CD4-positive, alpha-beta T cell treated with Interleukin-12 subunit alpha and Interleukin-12 subunit beta, for 1 hour (primary cell): ENCODE measurements at regions not wholly inside any gene's neighbourhood (a gene's known extent, or its start where the extent isn't known, plus 50 kb on each side); places are given as distances from the start of the nearest gene placed in this dataset.
"Not testable (repeated sequence)": the region's sequence is repeated elsewhere in the genome, so short reads cannot be mapped to it uniquely, and the experiment has no call there.

Experiments
- DNase-seq: peaks from one replicate; pipeline ENCODE4 v3.0.0-alpha.2; 2020

- no peak for DNase-seq
Observed at GRCh38 chr2:120642646-120643045, 93.0 kb upstream of the GLI2 start.

GRCh38 chr2:120646994-120647393 is 88.7 kb upstream of the GLI2 start:
- DNase-seq = no peak

DNA sequence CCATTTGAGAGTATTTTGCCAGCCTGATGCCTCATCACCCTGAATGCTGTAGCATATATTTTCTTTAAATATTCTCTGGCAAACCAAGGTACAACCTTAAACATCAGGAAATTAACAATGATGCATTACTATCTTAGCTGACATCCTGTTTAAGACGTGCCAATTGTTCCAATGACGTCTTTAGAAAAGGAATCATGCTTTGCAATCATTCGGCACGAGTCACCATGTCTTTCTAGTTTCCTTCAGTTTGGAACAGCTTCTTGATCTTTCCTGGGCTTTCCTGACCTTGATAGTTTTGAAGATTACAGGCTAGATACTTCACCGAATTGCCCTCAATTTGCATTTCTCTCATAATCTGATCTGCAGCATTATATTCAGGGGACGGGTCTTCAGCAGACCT is 88.2 kb upstream of the GLI2 start:
- no peak for DNase-seq

- not testable (repeated sequence) for DNase-seq
Observed at GRCh38 chr2:120649381-120649780, 86.3 kb upstream of the GLI2 start.

DNA sequence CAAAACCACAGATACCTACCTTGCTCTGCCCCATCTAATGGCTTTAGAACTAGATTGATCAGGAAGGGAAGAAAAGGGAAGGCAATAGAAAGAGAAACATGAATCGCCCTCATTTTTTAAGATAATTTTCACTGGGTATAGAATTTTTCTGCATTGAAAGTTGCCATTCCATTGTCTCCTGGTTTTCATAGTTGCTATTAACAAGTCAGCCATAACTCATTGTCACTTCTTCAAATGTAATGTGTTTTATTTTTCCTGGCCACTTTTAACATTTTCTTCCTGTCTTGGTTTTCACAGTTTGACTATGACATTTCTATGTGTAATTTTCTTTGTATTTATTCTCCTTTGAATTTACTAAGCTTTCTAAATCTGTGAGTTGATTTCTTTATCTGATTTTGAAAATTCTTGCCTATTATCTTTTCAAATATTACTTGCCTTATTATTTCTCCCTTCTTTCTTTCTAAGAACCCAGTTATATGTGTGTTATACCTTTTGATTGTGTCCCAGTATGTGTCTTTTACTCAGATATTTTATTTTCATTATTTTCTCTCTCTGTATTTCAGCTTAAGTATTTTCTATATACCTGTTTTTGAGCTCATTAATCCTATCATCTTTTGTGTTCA is 85.5 kb upstream of the GLI2 start:
- no peak for DNase-seq

- DNase-seq = no peak
Observed at GRCh38 chr2:120651818-120652217, 83.8 kb upstream of the GLI2 start.

GRCh38 chr2:120653046-120653445 is 82.6 kb upstream of the GLI2 start:
- DNase-seq = no peak

DNA sequence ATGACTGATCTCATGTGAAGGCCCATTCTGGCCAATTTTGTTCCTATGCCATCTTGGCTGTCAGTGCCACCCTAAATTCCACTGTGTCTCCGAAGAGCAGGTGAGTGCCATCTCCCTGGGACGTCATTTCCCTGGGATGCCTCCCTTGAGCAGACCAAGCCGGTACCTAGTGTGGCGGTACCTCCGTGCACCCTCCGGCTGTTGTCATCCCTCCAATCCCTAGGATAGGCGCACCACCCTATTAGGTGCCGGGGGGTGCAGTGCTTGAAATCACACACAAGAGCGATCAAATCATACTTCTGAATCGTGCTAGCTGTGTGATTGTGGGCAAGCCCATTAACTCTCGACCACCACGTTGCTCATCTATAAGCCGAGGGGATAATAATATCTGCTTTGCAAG is 81.8 kb upstream of the GLI2 start:
- no peak for DNase-seq

DNA sequence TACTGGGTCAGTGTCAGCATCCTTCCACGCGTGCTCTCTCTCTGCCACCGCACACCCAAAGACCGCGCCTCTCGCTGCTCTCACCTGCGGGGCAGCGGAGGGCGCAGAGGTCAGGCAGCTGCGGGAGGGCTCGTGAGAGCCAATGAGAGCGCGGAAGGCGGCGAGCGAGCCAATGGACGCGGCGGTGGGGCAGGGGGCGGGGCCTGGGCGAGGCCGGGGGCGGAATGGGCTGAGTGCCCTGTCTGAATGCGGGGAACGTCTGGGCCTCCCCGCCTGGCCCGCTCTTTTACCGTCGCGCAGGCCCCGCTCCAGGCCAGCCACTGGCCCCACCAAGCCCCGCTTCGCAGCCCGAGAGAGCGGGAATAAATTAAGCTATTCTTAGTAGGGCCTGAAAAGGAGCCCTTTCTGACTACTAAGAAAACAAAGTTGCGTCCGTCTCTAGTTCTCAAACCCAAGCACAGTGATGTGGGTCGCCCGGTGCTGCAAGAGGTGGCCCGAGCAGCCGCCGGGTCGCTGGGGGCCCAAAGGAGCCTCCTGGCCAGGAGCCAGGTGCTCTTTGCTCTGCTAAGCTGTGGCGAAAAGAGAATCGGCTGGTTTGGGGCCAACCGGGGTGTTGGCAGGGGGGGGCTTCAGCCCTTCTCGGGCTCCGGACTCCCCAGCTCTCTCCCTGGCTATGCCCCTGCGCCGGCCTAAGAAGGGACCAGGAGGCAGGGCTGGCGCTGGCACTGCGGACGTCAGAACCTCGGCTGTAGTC is 81.1 kb upstream of the GLI2 start:
- DNase-seq = no peak

GRCh38 chr2:120656273-120656950 is 79.3 kb upstream of the GLI2 start:
- DNase-seq = no peak

- no peak for DNase-seq
Observed at GRCh38 chr2:120658042-120658769, 77.5 kb upstream of the GLI2 start.

GRCh38 chr2:120658770-120659158 is 76.9 kb upstream of the GLI2 start:
- DNase-seq = no peak

DNA sequence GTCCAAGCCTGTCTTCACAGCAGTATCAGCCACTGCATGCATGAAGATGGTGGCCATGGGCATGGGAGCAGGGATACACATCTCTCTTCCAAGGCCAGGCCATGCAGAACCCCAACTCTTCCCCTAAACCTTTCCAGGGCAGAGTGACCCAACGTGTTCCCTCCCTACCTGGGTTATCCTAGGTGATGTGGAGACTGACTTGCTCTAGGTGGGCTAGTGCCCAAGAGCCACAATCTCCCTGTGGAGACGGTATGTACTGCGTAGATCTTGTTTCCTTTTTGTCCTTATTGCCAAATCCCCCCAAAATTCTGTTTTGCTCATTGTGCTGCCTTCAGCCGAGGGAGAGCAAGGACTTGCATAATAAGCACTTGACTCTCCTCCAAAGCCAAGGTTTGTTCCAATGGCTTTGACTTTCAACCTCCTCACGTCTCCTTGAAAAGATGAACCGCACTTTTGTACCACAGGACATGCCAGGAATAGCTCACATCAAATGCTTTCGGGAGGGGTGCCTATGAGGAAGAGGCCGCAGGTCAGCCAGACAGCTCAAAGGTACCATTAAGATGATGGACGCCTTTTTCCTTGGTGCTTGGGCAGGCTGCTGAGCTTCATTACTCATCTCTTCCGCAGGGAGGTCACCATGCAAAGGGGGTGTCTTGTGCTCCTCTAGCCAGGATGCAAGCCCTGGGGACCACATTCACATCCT is 76.2 kb upstream of the GLI2 start:
- DNase-seq = no peak

GRCh38 chr2:120660056-120660694 is 75.5 kb upstream of the GLI2 start:
- no peak for DNase-seq

GRCh38 chr2:120660771-120661459 is 74.8 kb upstream of the GLI2 start:
- DNase-seq = no peak

GRCh38 chr2:120661551-120661950 is 74.1 kb upstream of the GLI2 start:
- DNase-seq = no peak

- no peak for DNase-seq
Observed at GRCh38 chr2:120662046-120662445, 73.6 kb upstream of the GLI2 start.

DNA sequence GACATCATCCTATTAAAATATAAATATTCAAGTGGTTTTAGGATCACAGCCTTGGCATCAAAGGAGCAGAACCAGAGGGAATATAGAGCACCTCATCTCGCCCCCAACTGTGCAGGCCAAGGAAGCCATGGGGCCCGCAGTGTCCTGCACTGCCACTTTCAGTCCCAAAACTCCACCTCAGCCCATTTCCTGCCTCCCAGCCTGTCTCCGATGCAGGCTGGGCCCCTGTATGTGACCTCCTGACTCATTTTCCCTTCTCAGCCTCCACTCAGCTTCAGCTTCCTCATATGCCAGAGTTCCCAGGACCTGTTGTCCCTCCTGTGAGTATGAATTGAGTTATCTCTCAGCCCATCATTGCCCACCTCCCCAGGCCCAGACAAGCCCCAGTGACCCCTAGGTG is 72.9 kb upstream of the GLI2 start:
- DNase-seq = no peak

- no peak for DNase-seq
Observed at GRCh38 chr2:120666433-120666832, 69.2 kb upstream of the GLI2 start.

DNA sequence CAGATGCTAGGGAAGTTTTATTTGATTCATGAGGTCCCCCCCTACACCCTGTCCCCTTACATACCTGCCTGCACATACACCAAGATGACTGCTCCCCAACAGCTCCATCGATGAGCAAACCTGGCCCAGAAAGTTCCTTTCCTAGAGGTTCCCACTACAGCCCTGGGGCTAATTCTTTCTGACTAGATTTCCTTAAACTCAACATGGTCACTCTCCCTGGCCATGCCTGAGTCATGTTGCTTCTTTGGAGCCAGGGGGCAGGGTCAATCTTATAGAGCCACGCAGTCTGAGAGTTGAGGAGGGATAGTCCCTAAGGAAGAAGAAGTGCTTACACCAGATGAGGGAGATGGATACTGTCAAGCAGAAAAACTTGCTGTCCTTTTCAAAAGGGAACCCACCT is 67.7 kb upstream of the GLI2 start:
- DNase-seq = no peak

DNA sequence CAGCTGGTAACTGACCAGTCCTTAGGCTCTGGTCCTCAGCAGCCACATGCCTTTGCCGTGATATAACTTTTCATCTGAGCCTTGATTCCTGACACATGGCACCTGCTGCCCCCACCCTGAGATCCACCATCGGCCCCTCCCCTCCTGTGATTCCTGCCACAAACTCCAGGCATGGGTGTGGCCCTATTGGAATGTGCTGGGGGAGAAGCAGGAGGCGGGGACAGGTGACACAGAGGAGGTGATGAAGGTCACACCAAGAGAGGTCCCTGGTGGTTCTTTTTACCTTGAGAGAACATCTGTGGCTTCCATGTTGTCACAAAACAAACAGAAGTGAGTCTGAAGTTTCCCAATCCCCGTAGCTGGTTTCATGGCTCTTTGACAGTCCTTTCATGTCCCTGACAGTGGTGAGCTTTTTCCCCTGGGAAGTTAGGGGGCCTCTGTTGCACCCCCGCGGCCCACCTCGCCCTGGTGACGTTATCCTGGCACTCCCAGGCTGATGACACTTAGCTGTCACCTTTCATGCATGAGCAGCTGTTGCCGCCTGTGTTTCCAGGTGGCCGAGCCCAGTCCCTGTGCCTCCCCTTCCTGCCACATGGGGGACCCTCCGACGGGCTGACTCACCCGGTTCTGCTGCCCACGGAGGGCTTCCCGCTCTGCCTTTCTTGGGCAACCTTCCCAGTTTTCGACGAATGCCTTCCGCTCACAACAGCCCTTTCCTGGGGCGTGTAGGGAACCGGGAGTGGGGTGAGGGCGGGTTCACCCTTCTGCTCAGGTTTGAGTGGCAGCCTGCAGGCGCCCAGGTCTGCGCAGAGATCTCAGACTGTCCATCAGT is 66.3 kb upstream of the GLI2 start:
- DNase-seq = no peak
